PC-9 (cell line): ENCODE measurements at regions not wholly inside any gene's neighbourhood (a gene's known extent, or its start where the extent isn't known, plus 50 kb on each side); places are given as distances from the start of the nearest gene placed in this dataset.

Experiments
- BruUV-seq: library from RNA; stranded (reverse); fragments of 400-500 nt; replicated peaks from 2 replicates; lab custom pipeline; 2021; lab: Mats Ljungman, UMichigan
- CTCF ChIA-PET: fragments of 300-600 bp; sonication (Branson Sonifier 250); formaldehyde crosslinking; loops from one replicate; lab custom pipeline; 2022; ENCODE audit warnings: antibody characterized with exemption; lab: Charles Lee
- POLR2A ChIA-PET: fragments of 300-600 bp; sonication (Branson Sonifier 250); formaldehyde crosslinking; loops from one replicate; lab custom pipeline; 2022; ENCODE audit warnings: antibody characterized with exemption; ENCODE audit not compliant: unreplicated experiment; lab: Charles Lee
- DNase-seq, 2 experiments: peaks; one replicate each; pipeline versions ENCODE4 v3.0.0 to v3.0.0-alpha.2; 2015 to 2022; ENCODE audit warnings: mixed read lengths in 1 of 2
- H2AFZ ChIP-seq: fragments of 200-600 bp; sonication (generic); 2 replicates; pipeline ENCODE4 v1.8.1; 2017; ENCODE audit warnings: antibody characterized with exemption
- H3F3A ChIP-seq: fragments of 200-600 bp; sonication (generic); 2 replicates; pipeline ENCODE4 v1.8.1; 2017; ENCODE audit warnings: antibody characterized with exemption, mild to moderate bottlenecking, low read depth; ENCODE audit not compliant: insufficient read depth
- H3K27ac ChIP-seq: fragments of 200-600 bp; sonication (generic); 2 replicates; pipeline ENCODE4 v1.6.1; 2016; ENCODE audit warnings: mixed run types
- H3K27me3 ChIP-seq: fragments of 200-600 bp; sonication (generic); 2 replicates; pipeline ENCODE4 v1.6.1; 2016; ENCODE audit warnings: low read depth, mixed run types; ENCODE audit not compliant: insufficient read depth
- H3K36me3 ChIP-seq: fragments of 200-600 bp; sonication (generic); 2 replicates; pipeline ENCODE4 v1.6.1; 2016; ENCODE audit warnings: low read depth, mixed run types
- H3K4me1 ChIP-seq: fragments of 200-600 bp; sonication (generic); replicated peaks from 2 replicates; pipeline ENCODE4 v1.6.1; 2016; ENCODE audit warnings: mixed run types; ENCODE audit not compliant: insufficient read depth
- H3K4me2 ChIP-seq: fragments of 200-600 bp; sonication (generic); 2 replicates; pipeline ENCODE4 v1.6.1; 2017; ENCODE audit warnings: mixed run types
- H3K4me3 ChIP-seq: fragments of 200-600 bp; sonication (generic); 2 replicates; pipeline ENCODE4 v1.6.1; 2016; ENCODE audit warnings: mixed run types
- H3K79me2 ChIP-seq: fragments of 200-600 bp; sonication (generic); 2 replicates; pipeline ENCODE4 v1.6.1; 2017; ENCODE audit warnings: low read depth, mixed run types
- H3K9me2 ChIP-seq: fragments of 200-600 bp; sonication (generic); 2 replicates; pipeline ENCODE4 v1.8.1; 2017; ENCODE audit warnings: mild to moderate bottlenecking; ENCODE audit not compliant: insufficient read depth
- H3K9me3 ChIP-seq: fragments of 200-600 bp; sonication (generic); 2 replicates; pipeline ENCODE4 v1.8.1; 2016; ENCODE audit warnings: low read depth; ENCODE audit not compliant: insufficient read depth
- H4K20me1 ChIP-seq: fragments of 200-600 bp; sonication (generic); 2 replicates; pipeline ENCODE4 v1.8.1; 2017; ENCODE audit not compliant: insufficient read depth
- CTCF ChIP-seq: fragments of 200-600 bp; sonication (generic); conservative IDR thresholded peaks from 2 replicates; pipeline ENCODE4 v1.6.1; 2017; ENCODE audit warnings: mixed run types, antibody characterized with exemption, mild to moderate bottlenecking, moderate library complexity
- EZH2 ChIP-seq: fragments of 200-600 bp; sonication (generic); IDR thresholded peaks from 2 replicates; pipeline ENCODE4 v1.8.0; 2017; ENCODE audit warnings: antibody characterized with exemption, low read depth
- intact Hi-C: fragments of 100-400 bp; cut with micrococcal nuclease; formaldehyde crosslinking; loops from one replicate; pipeline ENCODE4 v1.10.0; 2022; ENCODE audit not compliant: unreplicated experiment

DNA sequence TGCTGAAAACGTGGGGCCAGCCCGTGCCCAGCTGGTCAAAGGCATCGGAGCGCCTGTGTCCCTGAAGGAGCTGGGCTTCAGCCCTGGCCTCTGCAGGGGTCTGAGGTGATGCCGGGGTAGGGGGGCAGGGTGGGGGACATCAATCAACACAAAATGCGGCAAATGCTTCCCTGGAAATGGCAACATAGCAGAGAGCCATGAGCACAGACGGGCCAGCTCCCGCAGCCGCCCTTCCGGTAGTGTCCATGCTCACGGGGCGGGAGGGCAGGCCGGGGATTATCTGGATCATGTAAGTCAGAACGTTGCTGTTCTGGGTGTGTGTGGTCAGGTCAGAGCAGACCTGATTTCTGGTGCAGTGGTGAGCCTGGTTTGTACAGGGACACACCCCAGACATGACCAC, 56.5 kb upstream of the TWIST2 start:
- BruUV-seq, result no TSS peak
- H3K9me2 ChIP-seq, result no peaks in the 10 kb centered on the region
- no peak overlapping the region for H3K27ac ChIP-seq
- no peaks in the 10 kb centered on the region for H3K36me3 ChIP-seq
- ChIA-PET POLR2A (no interaction called here), CTCF (interaction anchor here (0.7 to 0.9 kb wide), 2 partner anchors 13 to 182 kb away, joined by 3 to 4 read pairs; no protein-coding TSS in a partner anchor)
- no peaks in the 10 kb centered on the region for H3F3A ChIP-seq
- no peaks in the 10 kb centered on the region for H3K9me3 ChIP-seq
- TF ChIP-seq CTCF (no peak), EZH2 (no peak)
- no peak overlapping the region for H2AFZ ChIP-seq
- H3K4me1 ChIP-seq, result no peaks in the 10 kb centered on the region
- intact Hi-C loops, result no loop called here
- H3K79me2 ChIP-seq, result no peaks in the 10 kb centered on the region
- H3K27me3 ChIP-seq, result peaks cover 79% of the 10 kb centered on the region
- H3K4me3 ChIP-seq, result no peak overlapping the region
- DNase-seq, result no peak
- H4K20me1 ChIP-seq, result no peaks in the 10 kb centered on the region
- no peak overlapping the region for H3K4me2 ChIP-seq

GRCh38 chr2:238793306-238793705, 54.6 kb upstream of the TWIST2 start:
- TF ChIP-seq EZH2, result no peak
- TF ChIP-seq CTCF, result no peak

GRCh38 chr2:238793801-238794449, 54.0 kb upstream of the TWIST2 start:
- DNase-seq, result no peak
- Histone ChIP-seq H3K36me3 (no peaks in the 10 kb centered on the region), H3K9me2 (no peaks in the 10 kb centered on the region), H2AFZ (no peak overlapping the region), H3K4me1 (no peaks in the 10 kb centered on the region), H3K4me2 (no peak overlapping the region), H3K4me3 (no peak overlapping the region), H3K27me3 (peaks cover 84% of the 10 kb centered on the region), H3K9me3 (no peaks in the 10 kb centered on the region), H3K79me2 (no peaks in the 10 kb centered on the region), H3K27ac (no peak overlapping the region), H4K20me1 (no peaks in the 10 kb centered on the region), H3F3A (no peaks in the 10 kb centered on the region)
- TF ChIP-seq EZH2, result no peak
- no peak for TF ChIP-seq CTCF
- POLR2A ChIA-PET, result no interaction called here
- no TSS peak for BruUV-seq
- CTCF ChIA-PET, result no interaction called here
- intact Hi-C loops, result no loop called here

More at GRCh38 chr2:238793306-238793705, 54.6 kb upstream of the TWIST2 start:
- intact Hi-C loops, result no loop called here
- no peak for DNase-seq
- H3K4me2 ChIP-seq, result no peak overlapping the region
- no peaks in the 10 kb centered on the region for H3K4me1 ChIP-seq
- no peak overlapping the region for H2AFZ ChIP-seq
- no peak overlapping the region for H3K4me3 ChIP-seq
- peaks cover 82% of the 10 kb centered on the region for H3K27me3 ChIP-seq
- no peaks in the 10 kb centered on the region for H3K79me2 ChIP-seq
- ChIA-PET POLR2A (no interaction called here), CTCF (no interaction called here)
- H3F3A ChIP-seq, result no peaks in the 10 kb centered on the region
- no peaks in the 10 kb centered on the region for H4K20me1 ChIP-seq
- BruUV-seq, result no TSS peak
- H3K9me2 ChIP-seq, result no peaks in the 10 kb centered on the region
- no peak overlapping the region for H3K27ac ChIP-seq
- no peaks in the 10 kb centered on the region for H3K36me3 ChIP-seq
- H3K9me3 ChIP-seq, result no peaks in the 10 kb centered on the region
